Fibroblast of skin of left biceps (primary cell): ENCODE measurements at regions not wholly inside any gene's neighbourhood (a gene's known extent, or its start where the extent isn't known, plus 50 kb on each side); places are given as distances from the start of the nearest gene placed in this dataset.

Source experiments
- DNase-seq, 2 experiments: peaks; one replicate each; pipeline ENCODE4 v3.0.0-alpha.2; 2013; ENCODE audit warnings: low read depth in 2 of 2

- DNase-seq = no peak
Measured at GRCh38 chr5:6236170-6236793, 142.1 kb downstream of the MED10 start.

GRCh38 chr5:6235726-6236125 lies 142.6 kb downstream of the MED10 start:
- no peak for DNase-seq

- DNase-seq = no peak
Measured at GRCh38 chr5:6228257-6229250, 149.8 kb downstream of the MED10 start.

- DNase-seq = no peak
Measured at GRCh38 chr5:6225121-6225607, 153.2 kb downstream of the MED10 start.

- DNase-seq = no peak
Measured at GRCh38 chr5:6224406-6224805, 153.9 kb downstream of the MED10 start.

- no peak for DNase-seq
Measured at GRCh38 chr5:6222899-6223298, 155.4 kb downstream of the MED10 start.

- no peak for DNase-seq
Measured at GRCh38 chr5:6222121-6222520, 156.2 kb downstream of the MED10 start.

- DNase-seq = no peak
Measured at GRCh38 chr5:6221141-6221626, 157.2 kb downstream of the MED10 start.

GRCh38 chr5:6220346-6221088 lies 157.8 kb downstream of the MED10 start:
- no peak for DNase-seq

GRCh38 chr5:6218517-6218916 lies 159.8 kb downstream of the MED10 start:
- no peak for DNase-seq

- DNase-seq = no peak
Measured at GRCh38 chr5:6218116-6218515, 160.2 kb downstream of the MED10 start.

- no peak for DNase-seq
Measured at GRCh38 chr5:6216471-6217075, 161.8 kb downstream of the MED10 start.

- no peak for DNase-seq
Measured at GRCh38 chr5:6215891-6216290, 162.5 kb downstream of the MED10 start.

GRCh38 chr5:6212244-6212643 lies 166.1 kb downstream of the MED10 start:
- DNase-seq = no peak

GRCh38 chr5:6206501-6206900 lies 171.8 kb downstream of the MED10 start:
- no peak for DNase-seq

GRCh38 chr5:6202968-6203365 lies 175.4 kb downstream of the MED10 start:
- DNase-seq = no peak

GRCh38 chr5:6202149-6202967 lies 176.0 kb downstream of the MED10 start:
- no peak for DNase-seq

- DNase-seq = peak; percentile 16 to 24
Measured at GRCh38 chr5:6201631-6202030, 176.7 kb downstream of the MED10 start.

GRCh38 chr5:6198531-6198930 lies 179.8 kb downstream of the MED10 start:
- DNase-seq = no peak

GRCh38 chr5:6197427-6197826 lies 180.9 kb downstream of the MED10 start:
- no peak for DNase-seq
